ENCODE measurements at regions not wholly inside any gene's neighbourhood (a gene's known extent, or its start where the extent isn't known, plus 50 kb on each side); places are given as distances from the start of the nearest gene placed in this dataset.

GRCh38 chr16:24452724-24453123, 86.6 kb upstream of the RBBP6 start:
- DNase-seq (ENCODE audit: low spot score) = no peak
- in situ Hi-C loops (cut with MboI; ENCODE audit: low sequenced_read_pairs, unreplicated experiment) = no loop called here
- TF ChIP-seq CTCF (IDR thresholded peaks at IDR 0.05; ENCODE audit: borderline replicate concordance, control extremely low read depth, extremely low read depth, insufficient read depth, missing control alignments) = no peak

- in situ Hi-C loops (cut with MboI; ENCODE audit: low sequenced_read_pairs, unreplicated experiment) = no loop called here
- no peak for TF ChIP-seq CTCF (IDR thresholded peaks at IDR 0.05; ENCODE audit: borderline replicate concordance, control extremely low read depth, extremely low read depth, insufficient read depth, missing control alignments)
- no peak for DNase-seq (ENCODE audit: low spot score)
Observed at GRCh38 chr16:24463196-24463945, 76.0 kb upstream of the RBBP6 start.

- in situ Hi-C loops (cut with MboI; ENCODE audit: low sequenced_read_pairs, unreplicated experiment) = no loop called here
- no peak for DNase-seq (ENCODE audit: low spot score)
- no peak for TF ChIP-seq CTCF (IDR thresholded peaks at IDR 0.05; ENCODE audit: borderline replicate concordance, control extremely low read depth, extremely low read depth, insufficient read depth, missing control alignments)
Observed at GRCh38 chr16:24471561-24472350, 67.6 kb upstream of the RBBP6 start.

- TF ChIP-seq CTCF (IDR thresholded peaks at IDR 0.05; ENCODE audit: borderline replicate concordance, control extremely low read depth, extremely low read depth, insufficient read depth, missing control alignments) = no peak
- DNase-seq (ENCODE audit: low spot score) = no peak
- in situ Hi-C loops (cut with MboI; ENCODE audit: low sequenced_read_pairs, unreplicated experiment) = loop anchor here (25.0 kb wide), 1 partner anchor 215 kb away; the partner anchor contains the start of gene CACNG3
Observed at GRCh38 chr16:24477492-24477891, 61.9 kb upstream of the RBBP6 start.

- in situ Hi-C loops (cut with MboI; ENCODE audit: low sequenced_read_pairs, unreplicated experiment) = loop anchor here (25.0 kb wide), 1 partner anchor 216 kb away; the partner anchor contains the start of gene CACNG3
- no peak for DNase-seq (ENCODE audit: low spot score)
- no peak for TF ChIP-seq CTCF (IDR thresholded peaks at IDR 0.05; ENCODE audit: borderline replicate concordance, control extremely low read depth, extremely low read depth, insufficient read depth, missing control alignments)
Observed at GRCh38 chr16:24478401-24478800, 61.0 kb upstream of the RBBP6 start.

- no peak for DNase-seq (ENCODE audit: low spot score)
- in situ Hi-C loops (cut with MboI; ENCODE audit: low sequenced_read_pairs, unreplicated experiment) = loop anchor here (25.0 kb wide), 1 partner anchor 220 kb away; the partner anchor contains the start of gene CACNG3
- no peak for TF ChIP-seq CTCF (IDR thresholded peaks at IDR 0.05; ENCODE audit: borderline replicate concordance, control extremely low read depth, extremely low read depth, insufficient read depth, missing control alignments)
Observed at GRCh38 chr16:24482681-24483202, 56.6 kb upstream of the RBBP6 start.

All from GM13976 (cell line).